ENCODE measurements at regions not wholly inside any gene's neighbourhood (a gene's known extent, or its start where the extent isn't known, plus 50 kb on each side); places are given as distances from the start of the nearest gene placed in this dataset.

DNA sequence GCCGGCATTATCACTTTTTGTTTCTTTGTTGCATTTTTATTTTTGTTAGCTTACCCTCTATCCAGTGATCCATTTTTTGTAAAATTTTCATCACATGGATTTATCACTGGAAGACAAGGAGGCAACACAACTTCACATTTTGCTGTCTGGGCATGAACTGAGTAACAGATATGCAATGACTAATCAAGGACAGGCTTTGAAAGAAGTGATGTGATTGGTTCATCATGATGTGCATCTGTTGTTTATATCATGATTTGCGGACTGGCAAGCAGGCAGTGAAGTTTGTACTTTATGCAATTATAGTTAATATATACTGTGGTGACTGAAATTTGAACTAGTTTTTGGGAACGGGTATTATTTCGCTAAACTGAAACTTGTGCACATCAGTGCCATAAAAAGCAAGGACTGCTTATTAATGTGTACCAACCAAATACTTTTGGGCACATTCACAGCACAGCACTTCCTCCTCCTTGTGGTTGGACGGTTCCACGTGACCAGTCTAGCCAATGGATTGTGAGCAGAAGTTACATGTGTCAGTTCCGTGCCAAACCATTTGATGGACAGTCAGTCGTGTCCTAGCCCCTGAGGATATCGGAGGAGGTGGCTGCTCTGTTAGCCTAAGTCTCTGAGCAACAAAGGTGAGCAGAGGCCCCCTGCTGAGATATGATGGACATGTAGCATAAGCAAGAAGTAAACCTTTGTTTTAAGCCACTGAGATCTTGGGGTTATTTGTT is 201.4 kb upstream of the SIX2 start:
- no peaks in the 10 kb centered on the region for H3K79me2 ChIP-seq
- TF ChIP-seq EZH2 (IDR thresholded peaks at IDR 0.05; ENCODE audit: borderline replicate concordance) (no peak), CTCF (IDR thresholded peaks at IDR 0.05; ENCODE audit: poor library complexity) (no peak), EZH2phosphoT487 (IDR thresholded peaks at IDR 0.05; ENCODE audit: low read depth, severe bottlenecking, unreplicated experiment) (no peak)
- peaks cover 4% of the 10 kb centered on the region for H3K27me3 ChIP-seq
- H4K20me1 ChIP-seq (ENCODE audit: insufficient read depth, poor library complexity, severe bottlenecking): no peaks in the 10 kb centered on the region
- H3K27ac ChIP-seq: no peak overlapping the region
- no peak for DNase-seq (ENCODE audit: low spot score)
- H2AFZ ChIP-seq: no peak overlapping the region
- no peaks in the 10 kb centered on the region for H3K36me3 ChIP-seq (replicated peaks; ENCODE audit: insufficient read depth, low read depth)
- H3K4me2 ChIP-seq: no peak overlapping the region
- no peaks in the 10 kb centered on the region for H3K9me3 ChIP-seq (ENCODE audit: low read depth)
- no peaks in the 10 kb centered on the region for H3K9me2 ChIP-seq (replicated peaks; ENCODE audit: insufficient read depth)
- no peak overlapping the region for H3K4me3 ChIP-seq
- WGBS (ENCODE audit: low lambda C conversion rate, missing lambda C conversion rate): 84% methylated on average over 9 of the region's 9 CpGs
- no peaks in the 10 kb centered on the region for H3K4me1 ChIP-seq (ENCODE audit: insufficient read depth)

DNA sequence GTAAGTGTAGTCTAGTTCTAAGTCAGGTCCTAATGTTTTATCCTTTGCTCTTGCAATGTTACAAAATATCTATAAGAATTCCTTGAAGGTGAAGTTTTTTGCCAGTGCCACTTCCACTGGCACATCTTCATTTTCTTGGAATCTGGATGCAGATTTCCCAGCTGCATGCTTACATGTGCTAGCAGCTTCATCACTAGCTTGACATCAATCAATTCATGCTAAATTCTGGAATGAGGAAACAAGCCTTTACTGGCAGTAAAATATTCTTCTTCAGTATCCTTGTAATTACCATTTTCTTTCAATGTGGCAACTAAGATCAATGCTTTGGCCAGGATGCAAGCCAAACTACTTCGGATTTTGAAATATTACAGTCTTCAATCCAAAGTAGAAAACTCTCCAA is 200.6 kb upstream of the SIX2 start:
- Histone ChIP-seq H3K27me3 (peaks cover 3% of the 10 kb centered on the region), H3K27ac (no peak overlapping the region), H3K36me3 (replicated peaks; ENCODE audit: insufficient read depth, low read depth) (no peaks in the 10 kb centered on the region), H3K9me3 (ENCODE audit: low read depth) (no peaks in the 10 kb centered on the region), H2AFZ (no peak overlapping the region), H3K9me2 (replicated peaks; ENCODE audit: insufficient read depth) (no peaks in the 10 kb centered on the region), H3K4me2 (no peak overlapping the region), H3K4me3 (no peak overlapping the region), H4K20me1 (ENCODE audit: insufficient read depth, poor library complexity, severe bottlenecking) (no peaks in the 10 kb centered on the region), H3K79me2 (no peaks in the 10 kb centered on the region), H3K4me1 (ENCODE audit: insufficient read depth) (no peaks in the 10 kb centered on the region)
- WGBS (ENCODE audit: low lambda C conversion rate, missing lambda C conversion rate): 100% methylated on average over 1 of the region's 1 CpG
- TF ChIP-seq EZH2phosphoT487 (IDR thresholded peaks at IDR 0.05; ENCODE audit: low read depth, severe bottlenecking, unreplicated experiment): no peak
- no peak for TF ChIP-seq EZH2 (IDR thresholded peaks at IDR 0.05; ENCODE audit: borderline replicate concordance)
- no peak for TF ChIP-seq CTCF (IDR thresholded peaks at IDR 0.05; ENCODE audit: poor library complexity)
- no peak for DNase-seq (ENCODE audit: low spot score)

DNA sequence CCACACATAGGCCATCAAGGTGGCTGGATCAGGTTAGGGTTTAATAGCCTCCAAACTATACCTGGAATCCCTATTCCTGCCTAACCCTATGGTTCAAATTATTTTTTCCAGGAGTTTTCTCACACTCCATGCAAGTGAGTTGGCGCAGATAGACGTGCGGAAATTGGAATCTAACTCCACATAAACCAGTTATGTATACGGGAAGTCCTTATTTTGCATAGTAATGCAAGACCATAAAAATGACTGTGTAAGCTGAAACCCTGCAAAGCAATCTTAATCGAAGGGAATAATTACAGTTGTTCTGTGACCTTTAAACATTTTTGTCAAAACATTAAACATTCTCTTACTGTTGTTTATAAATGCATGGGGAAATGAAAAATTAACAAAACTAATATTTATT is 200.1 kb upstream of the SIX2 start:
- Histone ChIP-seq H3K27ac (no peak overlapping the region), H3K4me3 (no peak overlapping the region), H3K4me2 (no peak overlapping the region), H4K20me1 (ENCODE audit: insufficient read depth, poor library complexity, severe bottlenecking) (no peaks in the 10 kb centered on the region), H3K79me2 (no peaks in the 10 kb centered on the region), H3K4me1 (ENCODE audit: insufficient read depth) (no peaks in the 10 kb centered on the region), H3K9me2 (replicated peaks; ENCODE audit: insufficient read depth) (no peaks in the 10 kb centered on the region), H2AFZ (no peak overlapping the region), H3K36me3 (replicated peaks; ENCODE audit: insufficient read depth, low read depth) (no peaks in the 10 kb centered on the region), H3K27me3 (peaks cover 3% of the 10 kb centered on the region), H3K9me3 (ENCODE audit: low read depth) (no peaks in the 10 kb centered on the region)
- 54% methylated on average over 5 of the region's 5 CpGs for WGBS (ENCODE audit: low lambda C conversion rate, missing lambda C conversion rate)
- TF ChIP-seq EZH2phosphoT487 (IDR thresholded peaks at IDR 0.05; ENCODE audit: low read depth, severe bottlenecking, unreplicated experiment) (no peak), EZH2 (IDR thresholded peaks at IDR 0.05; ENCODE audit: borderline replicate concordance) (no peak), CTCF (IDR thresholded peaks at IDR 0.05; ENCODE audit: poor library complexity) (no peak)
- DNase-seq (ENCODE audit: low spot score): no peak
